Progenitor cell of endocrine pancreas (in vitro differentiated cells): ENCODE measurements at regions not wholly inside any gene's neighbourhood (a gene's known extent, or its start where the extent isn't known, plus 50 kb on each side); places are given as distances from the start of the nearest gene placed in this dataset.

ENCODE experiments used
- DNase-seq: peaks from one replicate; pipeline ENCODE4 v3.0.0; 2021; ENCODE audit warnings: low spot score; ENCODE audit not compliant: unreplicated experiment
- H3K27ac Mint-ChIP-seq: 2 replicates; pipeline ENCODE4 v1.8.0; 2021; ENCODE audit warnings: mild to moderate bottlenecking, moderate library complexity, mixed read lengths
- H3K27me3 Mint-ChIP-seq: 2 replicates; pipeline ENCODE4 v1.8.0; 2021; ENCODE audit warnings: mixed read lengths
- H3K36me3 Mint-ChIP-seq: 2 replicates; pipeline ENCODE4 v1.8.0; 2022; ENCODE audit warnings: mixed read lengths; ENCODE audit not compliant: insufficient read depth
- H3K4me1 Mint-ChIP-seq: 2 replicates; pipeline ENCODE4 v1.8.0; 2021; ENCODE audit warnings: low read depth, mixed read lengths
- H3K4me3 Mint-ChIP-seq: 2 replicates; pipeline ENCODE4 v1.8.0; 2021; ENCODE audit warnings: low read depth, mild to moderate bottlenecking, moderate library complexity, mixed read lengths
- H3K9me3 Mint-ChIP-seq: 2 replicates; pipeline ENCODE4 v1.8.0; 2021; ENCODE audit warnings: low read depth, mixed read lengths
- TF ChIP-seq, protein P1 (sequence below): fragments of 200-600 bp; sonication (generic); IDR thresholded peaks from one replicate; pipeline ENCODE4 v1.5.0; 2021; ENCODE audit warnings: antibody characterized with exemption, mild to moderate bottlenecking; ENCODE audit not compliant: unreplicated experiment

DNA sequence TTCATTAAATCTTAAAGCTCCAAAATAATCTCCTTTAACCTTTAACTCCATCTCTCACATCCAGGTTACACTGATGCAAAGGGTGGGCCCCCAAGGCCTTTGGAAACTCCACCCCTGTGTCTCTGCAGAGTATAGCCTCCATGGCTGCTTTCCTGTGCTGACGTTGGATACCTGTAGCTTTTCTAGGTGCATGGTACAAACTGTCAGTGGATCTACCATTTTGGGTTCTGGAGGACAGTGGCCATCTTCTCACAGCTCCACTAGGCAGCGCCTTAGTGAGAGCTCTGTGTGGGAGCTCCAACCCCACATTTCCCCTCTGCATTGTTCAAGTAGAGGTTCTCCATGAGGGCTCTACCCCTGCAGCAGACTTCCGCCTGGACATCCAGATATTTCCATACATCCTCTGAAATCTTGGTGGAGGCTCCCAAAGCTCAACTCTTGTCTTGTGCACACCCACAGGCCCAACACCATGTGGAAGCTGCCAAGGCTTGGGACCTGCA, 162.2 kb downstream of the RASSF9 start:
- Mint-ChIP-seq H3K9me3 (peaks cover 5% of the 10 kb centered on the region), H3K27ac (no peak overlapping the region), H3K36me3 (peaks cover 2% of the 10 kb centered on the region), H3K4me1 (no peaks in the 10 kb centered on the region), H3K4me3 (no peak overlapping the region), H3K27me3 (no peaks in the 10 kb centered on the region)
- TF ChIP-seq, protein P1, sequence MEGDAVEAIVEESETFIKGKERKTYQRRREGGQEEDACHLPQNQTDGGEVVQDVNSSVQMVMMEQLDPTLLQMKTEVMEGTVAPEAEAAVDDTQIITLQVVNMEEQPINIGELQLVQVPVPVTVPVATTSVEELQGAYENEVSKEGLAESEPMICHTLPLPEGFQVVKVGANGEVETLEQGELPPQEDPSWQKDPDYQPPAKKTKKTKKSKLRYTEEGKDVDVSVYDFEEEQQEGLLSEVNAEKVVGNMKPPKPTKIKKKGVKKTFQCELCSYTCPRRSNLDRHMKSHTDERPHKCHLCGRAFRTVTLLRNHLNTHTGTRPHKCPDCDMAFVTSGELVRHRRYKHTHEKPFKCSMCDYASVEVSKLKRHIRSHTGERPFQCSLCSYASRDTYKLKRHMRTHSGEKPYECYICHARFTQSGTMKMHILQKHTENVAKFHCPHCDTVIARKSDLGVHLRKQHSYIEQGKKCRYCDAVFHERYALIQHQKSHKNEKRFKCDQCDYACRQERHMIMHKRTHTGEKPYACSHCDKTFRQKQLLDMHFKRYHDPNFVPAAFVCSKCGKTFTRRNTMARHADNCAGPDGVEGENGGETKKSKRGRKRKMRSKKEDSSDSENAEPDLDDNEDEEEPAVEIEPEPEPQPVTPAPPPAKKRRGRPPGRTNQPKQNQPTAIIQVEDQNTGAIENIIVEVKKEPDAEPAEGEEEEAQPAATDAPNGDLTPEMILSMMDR: no peak
- DNase-seq: no peak

DNA sequence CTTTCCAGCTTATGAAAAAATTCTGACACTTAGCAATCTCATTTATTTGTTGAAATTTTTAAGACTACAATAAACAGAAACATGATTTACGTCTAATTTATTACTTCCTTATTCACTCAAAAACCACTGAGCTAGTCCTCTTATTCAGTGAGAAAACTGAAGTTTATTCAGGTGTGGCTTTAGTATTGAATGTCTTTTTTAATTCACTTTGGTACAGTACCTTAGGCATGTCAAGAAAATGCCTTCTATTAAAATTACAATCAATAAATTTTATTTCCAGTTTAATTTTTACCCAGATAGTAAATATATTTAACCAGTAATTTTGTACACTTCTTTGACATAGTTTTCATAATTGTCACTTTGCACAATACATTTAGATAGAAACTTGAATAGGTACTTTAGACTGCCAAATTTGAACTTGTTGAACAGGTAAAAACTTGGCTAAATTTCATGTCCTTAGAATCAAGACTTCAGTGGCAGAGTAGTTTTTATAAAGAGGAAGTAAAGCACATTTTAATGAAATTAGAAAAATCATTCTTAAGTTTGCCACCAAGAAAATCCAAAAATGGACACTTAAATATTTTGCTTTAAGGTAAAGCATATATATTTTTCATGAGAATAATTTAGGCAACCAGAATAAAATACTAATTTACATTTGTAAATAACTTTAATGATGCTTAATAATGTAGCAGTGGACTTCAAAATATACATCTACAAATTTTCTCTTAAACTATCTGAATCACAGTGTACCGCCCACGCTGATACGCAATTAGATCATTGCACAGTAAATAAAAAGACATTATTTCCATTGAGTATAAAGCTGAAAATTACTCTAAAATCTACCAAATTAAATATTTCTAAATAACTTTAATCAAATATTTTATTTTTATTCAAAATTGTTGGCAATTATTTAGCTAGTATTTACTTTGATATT, 159.1 kb downstream of the RASSF9 start:
- DNase-seq: no peak
- no peak overlapping the region for H3K4me3 Mint-ChIP-seq
- TF ChIP-seq, protein P1: no peak
- H3K27ac Mint-ChIP-seq: no peak overlapping the region
- H3K9me3 Mint-ChIP-seq: peaks cover 9% of the 10 kb centered on the region
- H3K36me3 Mint-ChIP-seq: peaks cover 2% of the 10 kb centered on the region
- no peaks in the 10 kb centered on the region for H3K27me3 Mint-ChIP-seq
- no peaks in the 10 kb centered on the region for H3K4me1 Mint-ChIP-seq

DNA sequence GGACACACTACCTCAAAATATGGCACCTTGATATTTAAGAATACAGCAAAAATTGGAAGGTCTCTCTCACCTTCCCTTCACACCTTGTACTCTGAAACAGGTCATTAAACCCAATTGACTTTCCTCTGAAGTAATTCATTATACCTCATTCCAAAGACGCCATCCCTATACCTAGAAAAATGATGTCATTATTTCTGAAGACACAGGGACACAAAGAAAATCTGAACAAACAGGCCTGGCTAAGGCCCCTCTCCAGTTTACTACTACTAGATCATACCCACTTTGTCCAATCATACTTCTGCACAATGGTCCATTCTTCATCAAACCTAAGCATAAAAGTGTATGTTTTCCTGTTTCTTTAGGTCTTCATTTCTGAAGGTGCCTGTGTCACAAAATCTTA, 156.9 kb downstream of the RASSF9 start:
- H3K27me3 Mint-ChIP-seq: no peaks in the 10 kb centered on the region
- no peak overlapping the region for H3K27ac Mint-ChIP-seq
- TF ChIP-seq, protein P1: no peak
- DNase-seq: no peak
- peaks cover 4% of the 10 kb centered on the region for H3K9me3 Mint-ChIP-seq
- H3K36me3 Mint-ChIP-seq: no peaks in the 10 kb centered on the region
- H3K4me3 Mint-ChIP-seq: no peak overlapping the region
- no peaks in the 10 kb centered on the region for H3K4me1 Mint-ChIP-seq

DNA sequence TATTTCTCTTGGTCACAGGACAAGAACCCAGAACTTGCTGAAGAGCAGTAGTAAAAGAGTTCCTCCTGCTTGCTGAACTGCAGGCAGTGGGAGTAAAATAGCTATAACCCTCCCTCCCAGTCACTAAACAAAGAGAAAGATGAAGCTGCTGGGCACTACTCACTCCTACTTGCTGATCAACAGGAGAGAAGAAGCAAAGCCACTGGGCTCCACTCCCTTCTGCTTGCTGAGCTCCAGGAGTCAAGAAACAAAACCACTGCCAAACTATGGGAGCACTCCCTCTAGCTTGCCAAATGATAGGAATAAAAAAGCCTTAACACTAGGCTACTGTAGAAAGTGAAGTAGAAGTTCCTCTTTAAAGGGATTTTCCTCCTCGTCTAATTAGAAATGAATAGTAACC, 155.3 kb downstream of the RASSF9 start:
- TF ChIP-seq, protein P1: no peak
- H3K36me3 Mint-ChIP-seq: no peaks in the 10 kb centered on the region
- peaks cover 4% of the 10 kb centered on the region for H3K9me3 Mint-ChIP-seq
- DNase-seq: no peak
- H3K4me3 Mint-ChIP-seq: no peak overlapping the region
- no peaks in the 10 kb centered on the region for H3K4me1 Mint-ChIP-seq
- no peak overlapping the region for H3K27ac Mint-ChIP-seq
- no peaks in the 10 kb centered on the region for H3K27me3 Mint-ChIP-seq

DNA sequence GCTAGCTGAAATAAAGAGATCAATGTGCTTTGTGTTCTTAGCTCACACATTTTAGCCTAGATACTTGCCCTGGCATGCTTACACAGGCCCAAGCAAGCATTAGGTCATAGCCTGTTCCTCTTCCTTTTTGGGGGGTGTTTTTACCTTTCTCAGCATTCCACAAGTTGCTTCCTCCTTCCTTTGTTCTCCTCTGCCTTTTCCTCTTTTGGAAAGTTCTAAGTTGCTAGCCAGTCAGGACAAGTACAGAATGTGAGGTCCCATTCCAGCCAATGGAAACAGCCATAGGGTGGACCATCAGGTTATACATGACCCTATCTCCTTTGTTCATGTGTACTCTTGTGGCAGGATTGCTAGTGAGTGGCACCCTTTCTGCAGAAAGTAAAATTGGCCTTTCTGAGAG, 154.9 kb downstream of the RASSF9 start:
- TF ChIP-seq, protein P1: no peak
- no peaks in the 10 kb centered on the region for H3K4me1 Mint-ChIP-seq
- peaks cover 4% of the 10 kb centered on the region for H3K9me3 Mint-ChIP-seq
- DNase-seq: no peak
- no peak overlapping the region for H3K4me3 Mint-ChIP-seq
- no peak overlapping the region for H3K27ac Mint-ChIP-seq
- H3K36me3 Mint-ChIP-seq: no peaks in the 10 kb centered on the region
- no peaks in the 10 kb centered on the region for H3K27me3 Mint-ChIP-seq
